ENCODE measurements at regions not wholly inside any gene's neighbourhood (a gene's known extent, or its start where the extent isn't known, plus 50 kb on each side); places are given as distances from the start of the nearest gene placed in this dataset.

DNA sequence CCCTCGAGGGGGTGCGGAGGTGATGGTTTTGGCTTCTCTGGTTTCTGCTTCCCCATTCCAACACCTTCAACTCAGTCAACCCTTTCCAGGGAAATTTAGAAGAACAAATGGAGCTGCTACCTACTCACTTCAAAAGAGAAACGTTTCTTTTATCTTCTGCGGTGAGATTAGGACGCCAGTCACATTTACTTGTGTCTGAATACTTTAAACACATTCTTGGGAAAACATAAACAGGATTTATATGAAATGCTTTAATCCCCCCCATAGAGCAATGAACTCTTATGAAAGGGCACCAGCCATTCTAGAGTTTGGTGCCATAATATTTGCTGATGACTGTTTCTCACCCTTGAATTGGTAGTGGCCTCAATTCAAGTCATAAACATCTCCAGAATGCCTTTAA is 253.2 kb upstream of the APCDD1 start:
- no peak for DNase-seq (ENCODE audit: insufficient read length, low spot score, missing footprints)
- Histone ChIP-seq H3K4me3 (ENCODE audit: insufficient read depth, low read length) (no peak overlapping the region), H3K4me2 (ENCODE audit: insufficient read depth, low read length) (no peak overlapping the region), H3K4me1 (ENCODE audit: insufficient read depth, low read length) (no peaks in the 10 kb centered on the region), H3K36me3 (ENCODE audit: insufficient read depth, low read length) (no peaks in the 10 kb centered on the region), H2AFZ (ENCODE audit: low read length) (no peak overlapping the region), H4K20me1 (ENCODE audit: insufficient read depth, low read length) (no peaks in the 10 kb centered on the region), H3K27me3 (ENCODE audit: insufficient read depth, low read length) (peaks cover 5% of the 10 kb centered on the region), H3K79me2 (ENCODE audit: insufficient read depth, low read length) (no peaks in the 10 kb centered on the region), H3K27ac (ENCODE audit: low read depth, low read length) (no peak overlapping the region), H3K9me3 (ENCODE audit: low read depth, low read length) (no peaks in the 10 kb centered on the region)
- TF ChIP-seq, protein P1, sequence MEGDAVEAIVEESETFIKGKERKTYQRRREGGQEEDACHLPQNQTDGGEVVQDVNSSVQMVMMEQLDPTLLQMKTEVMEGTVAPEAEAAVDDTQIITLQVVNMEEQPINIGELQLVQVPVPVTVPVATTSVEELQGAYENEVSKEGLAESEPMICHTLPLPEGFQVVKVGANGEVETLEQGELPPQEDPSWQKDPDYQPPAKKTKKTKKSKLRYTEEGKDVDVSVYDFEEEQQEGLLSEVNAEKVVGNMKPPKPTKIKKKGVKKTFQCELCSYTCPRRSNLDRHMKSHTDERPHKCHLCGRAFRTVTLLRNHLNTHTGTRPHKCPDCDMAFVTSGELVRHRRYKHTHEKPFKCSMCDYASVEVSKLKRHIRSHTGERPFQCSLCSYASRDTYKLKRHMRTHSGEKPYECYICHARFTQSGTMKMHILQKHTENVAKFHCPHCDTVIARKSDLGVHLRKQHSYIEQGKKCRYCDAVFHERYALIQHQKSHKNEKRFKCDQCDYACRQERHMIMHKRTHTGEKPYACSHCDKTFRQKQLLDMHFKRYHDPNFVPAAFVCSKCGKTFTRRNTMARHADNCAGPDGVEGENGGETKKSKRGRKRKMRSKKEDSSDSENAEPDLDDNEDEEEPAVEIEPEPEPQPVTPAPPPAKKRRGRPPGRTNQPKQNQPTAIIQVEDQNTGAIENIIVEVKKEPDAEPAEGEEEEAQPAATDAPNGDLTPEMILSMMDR (IDR thresholded peaks at IDR 0.05; ENCODE audit: extremely low read depth, low read depth, low read length) = no peak

DNA sequence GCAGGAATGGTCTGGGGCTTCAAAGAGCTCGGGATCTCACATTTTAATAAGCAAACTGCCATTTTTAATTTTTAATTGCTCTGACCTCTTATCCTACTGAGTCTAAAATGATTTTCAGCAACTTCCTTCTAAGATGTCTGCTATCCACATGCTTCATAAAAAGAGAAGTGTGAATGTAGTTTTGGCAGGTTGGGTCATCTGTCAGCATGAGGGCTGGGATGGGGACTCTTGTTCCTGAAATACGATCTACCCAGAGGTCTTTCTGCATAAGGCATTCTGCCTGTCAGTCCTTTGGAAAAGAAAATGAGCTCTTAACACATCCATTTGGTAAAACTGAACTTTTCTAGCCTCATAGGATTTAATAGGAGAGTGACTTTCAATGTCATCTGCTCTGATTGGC is 252.8 kb upstream of the APCDD1 start:
- Histone ChIP-seq H3K9me3 (ENCODE audit: low read depth, low read length) (no peaks in the 10 kb centered on the region), H3K4me1 (ENCODE audit: insufficient read depth, low read length) (no peaks in the 10 kb centered on the region), H2AFZ (ENCODE audit: low read length) (no peak overlapping the region), H3K27ac (ENCODE audit: low read depth, low read length) (no peak overlapping the region), H3K27me3 (ENCODE audit: insufficient read depth, low read length) (peaks cover 5% of the 10 kb centered on the region), H3K4me3 (ENCODE audit: insufficient read depth, low read length) (no peak overlapping the region), H4K20me1 (ENCODE audit: insufficient read depth, low read length) (no peaks in the 10 kb centered on the region), H3K4me2 (ENCODE audit: insufficient read depth, low read length) (no peak overlapping the region), H3K36me3 (ENCODE audit: insufficient read depth, low read length) (no peaks in the 10 kb centered on the region), H3K79me2 (ENCODE audit: insufficient read depth, low read length) (no peaks in the 10 kb centered on the region)
- DNase-seq (ENCODE audit: insufficient read length, low spot score, missing footprints) = no peak
- TF ChIP-seq, protein P1 (IDR thresholded peaks at IDR 0.05; ENCODE audit: extremely low read depth, low read depth, low read length) = no peak

DNA sequence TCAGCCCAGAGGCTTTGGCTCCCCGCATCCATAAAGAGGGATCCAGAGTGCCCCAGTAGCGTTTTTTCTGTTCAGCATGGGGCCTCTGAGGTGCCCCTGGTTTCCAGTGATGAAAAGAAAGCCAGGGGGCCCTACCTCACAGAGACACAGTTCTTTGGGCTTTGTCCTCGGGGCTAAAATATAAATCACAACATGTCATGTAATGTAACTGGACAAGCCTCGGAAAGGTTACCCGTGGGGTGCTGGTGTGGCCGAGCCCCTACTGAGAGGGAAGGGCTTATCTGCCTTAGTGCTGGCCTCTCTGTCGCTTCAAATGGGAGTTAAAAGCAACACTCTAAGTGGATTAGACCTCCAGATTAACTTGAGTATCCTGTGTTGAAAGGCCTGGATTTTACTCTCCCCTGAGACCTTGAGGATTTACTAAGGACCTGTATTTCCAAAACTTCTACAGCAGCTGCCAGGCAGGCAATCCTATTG is 251.6 kb upstream of the APCDD1 start:
- TF ChIP-seq, protein P1 (IDR thresholded peaks at IDR 0.05; ENCODE audit: extremely low read depth, low read depth, low read length) = no peak
- Histone ChIP-seq H3K4me3 (ENCODE audit: insufficient read depth, low read length) (no peak overlapping the region), H3K9me3 (ENCODE audit: low read depth, low read length) (no peaks in the 10 kb centered on the region), H3K36me3 (ENCODE audit: insufficient read depth, low read length) (no peaks in the 10 kb centered on the region), H3K4me2 (ENCODE audit: insufficient read depth, low read length) (no peak overlapping the region), H3K27ac (ENCODE audit: low read depth, low read length) (no peak overlapping the region), H3K79me2 (ENCODE audit: insufficient read depth, low read length) (no peaks in the 10 kb centered on the region), H4K20me1 (ENCODE audit: insufficient read depth, low read length) (no peaks in the 10 kb centered on the region), H3K4me1 (ENCODE audit: insufficient read depth, low read length) (no peaks in the 10 kb centered on the region), H3K27me3 (ENCODE audit: insufficient read depth, low read length) (peaks cover 5% of the 10 kb centered on the region), H2AFZ (ENCODE audit: low read length) (no peak overlapping the region)
- no peak for DNase-seq (ENCODE audit: insufficient read length, low spot score, missing footprints)

DNA sequence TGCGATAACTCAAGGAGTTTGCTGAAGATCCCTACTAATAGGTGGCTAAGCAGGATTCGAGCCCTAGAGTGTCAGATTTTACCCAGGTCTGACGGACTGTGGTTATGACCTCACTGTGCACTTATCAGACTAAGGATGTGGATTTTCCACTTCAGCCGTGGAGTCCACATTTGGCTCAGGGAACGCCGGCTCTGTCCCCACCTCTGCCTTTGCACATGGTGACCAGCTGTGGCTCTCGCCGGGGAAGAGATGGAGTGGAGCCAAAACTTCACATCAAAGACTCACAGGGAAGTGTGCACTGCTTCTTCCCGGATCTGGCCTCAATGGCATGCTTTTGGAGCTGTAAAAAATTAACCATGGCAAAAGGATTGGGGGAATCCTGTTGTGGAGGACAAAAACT is 249.3 kb upstream of the APCDD1 start:
- no peak overlapping the region for H3K27ac ChIP-seq (ENCODE audit: low read depth, low read length)
- H4K20me1 ChIP-seq (ENCODE audit: insufficient read depth, low read length) = no peaks in the 10 kb centered on the region
- no peak overlapping the region for H2AFZ ChIP-seq (ENCODE audit: low read length)
- H3K27me3 ChIP-seq (ENCODE audit: insufficient read depth, low read length) = peaks cover 5% of the 10 kb centered on the region
- H3K4me2 ChIP-seq (ENCODE audit: insufficient read depth, low read length) = no peak overlapping the region
- no peaks in the 10 kb centered on the region for H3K79me2 ChIP-seq (ENCODE audit: insufficient read depth, low read length)
- H3K4me3 ChIP-seq (ENCODE audit: insufficient read depth, low read length) = no peak overlapping the region
- no peaks in the 10 kb centered on the region for H3K4me1 ChIP-seq (ENCODE audit: insufficient read depth, low read length)
- TF ChIP-seq, protein P1 (IDR thresholded peaks at IDR 0.05; ENCODE audit: extremely low read depth, low read depth, low read length) = no peak
- H3K9me3 ChIP-seq (ENCODE audit: low read depth, low read length) = no peaks in the 10 kb centered on the region
- DNase-seq (ENCODE audit: insufficient read length, low spot score, missing footprints) = no peak
- H3K36me3 ChIP-seq (ENCODE audit: insufficient read depth, low read length) = no peaks in the 10 kb centered on the region

Measured in osteoblast (primary cell).